ENCODE measurements at regions not wholly inside any gene's neighbourhood (a gene's known extent, or its start where the extent isn't known, plus 50 kb on each side); places are given as distances from the start of the nearest gene placed in this dataset.

GRCh38 chr3:104555728-104556127 is 811.0 kb upstream of the ALCAM start (continued):
- TF ChIP-seq, protein P1, sequence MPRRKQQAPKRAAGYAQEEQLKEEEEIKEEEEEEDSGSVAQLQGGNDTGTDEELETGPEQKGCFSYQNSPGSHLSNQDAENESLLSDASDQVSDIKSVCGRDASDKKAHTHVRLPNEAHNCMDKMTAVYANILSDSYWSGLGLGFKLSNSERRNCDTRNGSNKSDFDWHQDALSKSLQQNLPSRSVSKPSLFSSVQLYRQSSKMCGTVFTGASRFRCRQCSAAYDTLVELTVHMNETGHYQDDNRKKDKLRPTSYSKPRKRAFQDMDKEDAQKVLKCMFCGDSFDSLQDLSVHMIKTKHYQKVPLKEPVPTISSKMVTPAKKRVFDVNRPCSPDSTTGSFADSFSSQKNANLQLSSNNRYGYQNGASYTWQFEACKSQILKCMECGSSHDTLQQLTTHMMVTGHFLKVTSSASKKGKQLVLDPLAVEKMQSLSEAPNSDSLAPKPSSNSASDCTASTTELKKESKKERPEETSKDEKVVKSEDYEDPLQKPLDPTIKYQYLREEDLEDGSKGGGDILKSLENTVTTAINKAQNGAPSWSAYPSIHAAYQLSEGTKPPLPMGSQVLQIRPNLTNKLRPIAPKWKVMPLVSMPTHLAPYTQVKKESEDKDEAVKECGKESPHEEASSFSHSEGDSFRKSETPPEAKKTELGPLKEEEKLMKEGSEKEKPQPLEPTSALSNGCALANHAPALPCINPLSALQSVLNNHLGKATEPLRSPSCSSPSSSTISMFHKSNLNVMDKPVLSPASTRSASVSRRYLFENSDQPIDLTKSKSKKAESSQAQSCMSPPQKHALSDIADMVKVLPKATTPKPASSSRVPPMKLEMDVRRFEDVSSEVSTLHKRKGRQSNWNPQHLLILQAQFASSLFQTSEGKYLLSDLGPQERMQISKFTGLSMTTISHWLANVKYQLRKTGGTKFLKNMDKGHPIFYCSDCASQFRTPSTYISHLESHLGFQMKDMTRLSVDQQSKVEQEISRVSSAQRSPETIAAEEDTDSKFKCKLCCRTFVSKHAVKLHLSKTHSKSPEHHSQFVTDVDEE (CRISPR knock-in tag; IDR thresholded peaks at IDR 0.05) = no peak

DNA sequence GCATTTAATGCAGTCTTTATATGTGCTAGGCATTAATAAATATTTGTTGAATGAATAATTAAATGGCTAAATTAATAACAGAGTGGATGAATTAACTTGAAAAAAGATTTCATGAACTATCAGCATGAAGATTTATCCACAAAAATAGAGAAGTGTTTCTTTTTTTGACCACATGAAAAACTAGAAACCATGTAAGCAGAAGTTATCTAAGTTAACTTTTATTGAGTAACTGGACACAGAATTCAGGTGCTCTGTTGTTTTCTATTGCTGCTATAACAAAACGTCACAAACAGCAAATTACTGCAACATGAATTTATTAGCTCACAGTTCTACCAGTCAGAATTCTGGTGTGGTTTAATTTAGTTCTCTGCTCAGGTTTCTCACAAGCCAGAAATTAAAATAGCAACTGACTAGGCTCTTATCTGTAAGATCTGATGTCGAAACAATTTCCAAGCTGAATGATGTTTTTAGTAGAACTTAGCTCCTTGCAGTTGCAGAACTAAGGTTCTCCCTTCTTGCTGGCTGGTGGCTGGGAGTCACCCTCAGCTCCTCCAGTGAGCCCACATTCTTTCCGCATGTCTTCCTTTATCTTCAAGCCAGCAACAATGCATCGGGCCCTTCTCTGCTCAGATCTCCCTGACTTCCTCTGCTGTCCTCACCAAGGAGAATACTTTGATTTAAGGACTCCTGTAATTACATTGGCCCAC is 810.2 kb upstream of the ALCAM start:
- no peak for TF ChIP-seq SNAI2 (CRISPR knock-in tag; IDR thresholded peaks at IDR 0.05)
- no peak for TF ChIP-seq TOX (CRISPR knock-in tag; IDR thresholded peaks at IDR 0.05; ENCODE audit: borderline replicate concordance)
- TF ChIP-seq ISL1 (CRISPR knock-in tag; IDR thresholded peaks at IDR 0.05) = 0 out of 2 replicates have a peak, but pooled peaks have one; percentile 11
- no peak for TF ChIP-seq ZNF8 (CRISPR knock-in tag; IDR thresholded peaks at IDR 0.05)
- TF ChIP-seq, protein P2, sequence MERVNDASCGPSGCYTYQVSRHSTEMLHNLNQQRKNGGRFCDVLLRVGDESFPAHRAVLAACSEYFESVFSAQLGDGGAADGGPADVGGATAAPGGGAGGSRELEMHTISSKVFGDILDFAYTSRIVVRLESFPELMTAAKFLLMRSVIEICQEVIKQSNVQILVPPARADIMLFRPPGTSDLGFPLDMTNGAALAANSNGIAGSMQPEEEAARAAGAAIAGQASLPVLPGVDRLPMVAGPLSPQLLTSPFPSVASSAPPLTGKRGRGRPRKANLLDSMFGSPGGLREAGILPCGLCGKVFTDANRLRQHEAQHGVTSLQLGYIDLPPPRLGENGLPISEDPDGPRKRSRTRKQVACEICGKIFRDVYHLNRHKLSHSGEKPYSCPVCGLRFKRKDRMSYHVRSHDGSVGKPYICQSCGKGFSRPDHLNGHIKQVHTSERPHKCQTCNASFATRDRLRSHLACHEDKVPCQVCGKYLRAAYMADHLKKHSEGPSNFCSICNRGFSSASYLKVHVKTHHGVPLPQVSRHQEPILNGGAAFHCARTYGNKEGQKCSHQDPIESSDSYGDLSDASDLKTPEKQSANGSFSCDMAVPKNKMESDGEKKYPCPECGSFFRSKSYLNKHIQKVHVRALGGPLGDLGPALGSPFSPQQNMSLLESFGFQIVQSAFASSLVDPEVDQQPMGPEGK (CRISPR knock-in tag; IDR thresholded peaks at IDR 0.05; ENCODE audit: borderline replicate concordance) = no peak
- no peak for TF ChIP-seq ZNF565 (CRISPR knock-in tag; conservative IDR thresholded peaks at IDR 0.05; ENCODE audit: low read depth)
- ATAC-seq = peak; percentile 80

GRCh38 chr3:104561324-104561723 is 805.4 kb upstream of the ALCAM start:
- TF ChIP-seq, protein P3, sequence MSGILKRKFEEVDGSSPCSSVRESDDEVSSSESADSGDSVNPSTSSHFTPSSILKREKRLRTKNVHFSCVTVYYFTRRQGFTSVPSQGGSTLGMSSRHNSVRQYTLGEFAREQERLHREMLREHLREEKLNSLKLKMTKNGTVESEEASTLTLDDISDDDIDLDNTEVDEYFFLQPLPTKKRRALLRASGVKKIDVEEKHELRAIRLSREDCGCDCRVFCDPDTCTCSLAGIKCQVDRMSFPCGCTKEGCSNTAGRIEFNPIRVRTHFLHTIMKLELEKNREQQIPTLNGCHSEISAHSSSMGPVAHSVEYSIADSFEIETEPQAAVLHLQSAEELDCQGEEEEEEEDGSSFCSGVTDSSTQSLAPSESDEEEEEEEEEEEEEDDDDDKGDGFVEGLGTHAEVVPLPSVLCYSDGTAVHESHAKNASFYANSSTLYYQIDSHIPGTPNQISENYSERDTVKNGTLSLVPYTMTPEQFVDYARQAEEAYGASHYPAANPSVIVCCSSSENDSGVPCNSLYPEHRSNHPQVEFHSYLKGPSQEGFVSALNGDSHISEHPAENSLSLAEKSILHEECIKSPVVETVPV (CRISPR knock-in tag; IDR thresholded peaks at IDR 0.05) = no peak
- TF ChIP-seq OSR1 (CRISPR knock-in tag; IDR thresholded peaks at IDR 0.05) (no peak), ZC3H10 (CRISPR knock-in tag; IDR thresholded peaks at IDR 0.05) (no peak), RARB (CRISPR knock-in tag; IDR thresholded peaks at IDR 0.05) (no peak), TOX (CRISPR knock-in tag; IDR thresholded peaks at IDR 0.05; ENCODE audit: borderline replicate concordance) (no peak), ISL1 (CRISPR knock-in tag; IDR thresholded peaks at IDR 0.05) (no peak), SNAI2 (CRISPR knock-in tag; IDR thresholded peaks at IDR 0.05) (no peak), ZNF8 (CRISPR knock-in tag; IDR thresholded peaks at IDR 0.05) (no peak), PPARA (CRISPR knock-in tag; IDR thresholded peaks at IDR 0.05; ENCODE audit: borderline replicate concordance) (no peak), BACH2 (CRISPR knock-in tag; IDR thresholded peaks at IDR 0.05; ENCODE audit: borderline replicate concordance) (no peak), CSDC2 (CRISPR knock-in tag; IDR thresholded peaks at IDR 0.05) (no peak), ZFP30 (CRISPR knock-in tag; IDR thresholded peaks at IDR 0.05) (no peak), ZNF565 (CRISPR knock-in tag; conservative IDR thresholded peaks at IDR 0.05; ENCODE audit: low read depth) (no peak), TCF4 (CRISPR knock-in tag; IDR thresholded peaks at IDR 0.05; ENCODE audit: borderline replicate concordance) (no peak), ZFP3 (CRISPR knock-in tag; IDR thresholded peaks at IDR 0.05) (no peak), ESRRG (CRISPR knock-in tag; IDR thresholded peaks at IDR 0.05) (no peak)
- TF ChIP-seq, protein P4, sequence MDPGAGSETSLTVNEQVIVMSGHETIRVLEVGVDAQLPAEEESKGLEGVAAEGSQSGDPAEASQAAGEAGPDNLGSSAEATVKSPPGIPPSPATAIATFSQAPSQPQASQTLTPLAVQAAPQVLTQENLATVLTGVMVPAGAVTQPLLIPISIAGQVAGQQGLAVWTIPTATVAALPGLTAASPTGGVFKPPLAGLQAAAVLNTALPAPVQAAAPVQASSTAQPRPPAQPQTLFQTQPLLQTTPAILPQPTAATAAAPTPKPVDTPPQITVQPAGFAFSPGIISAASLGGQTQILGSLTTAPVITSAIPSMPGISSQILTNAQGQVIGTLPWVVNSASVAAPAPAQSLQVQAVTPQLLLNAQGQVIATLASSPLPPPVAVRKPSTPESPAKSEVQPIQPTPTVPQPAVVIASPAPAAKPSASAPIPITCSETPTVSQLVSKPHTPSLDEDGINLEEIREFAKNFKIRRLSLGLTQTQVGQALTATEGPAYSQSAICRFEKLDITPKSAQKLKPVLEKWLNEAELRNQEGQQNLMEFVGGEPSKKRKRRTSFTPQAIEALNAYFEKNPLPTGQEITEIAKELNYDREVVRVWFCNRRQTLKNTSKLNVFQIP (CRISPR knock-in tag; IDR thresholded peaks at IDR 0.05; ENCODE audit: borderline replicate concordance, low read depth) = no peak
- TF ChIP-seq, protein P1 (CRISPR knock-in tag; IDR thresholded peaks at IDR 0.05) = no peak
- TF ChIP-seq, protein P2 (CRISPR knock-in tag; IDR thresholded peaks at IDR 0.05; ENCODE audit: borderline replicate concordance) = no peak
- TF ChIP-seq, protein P5, sequence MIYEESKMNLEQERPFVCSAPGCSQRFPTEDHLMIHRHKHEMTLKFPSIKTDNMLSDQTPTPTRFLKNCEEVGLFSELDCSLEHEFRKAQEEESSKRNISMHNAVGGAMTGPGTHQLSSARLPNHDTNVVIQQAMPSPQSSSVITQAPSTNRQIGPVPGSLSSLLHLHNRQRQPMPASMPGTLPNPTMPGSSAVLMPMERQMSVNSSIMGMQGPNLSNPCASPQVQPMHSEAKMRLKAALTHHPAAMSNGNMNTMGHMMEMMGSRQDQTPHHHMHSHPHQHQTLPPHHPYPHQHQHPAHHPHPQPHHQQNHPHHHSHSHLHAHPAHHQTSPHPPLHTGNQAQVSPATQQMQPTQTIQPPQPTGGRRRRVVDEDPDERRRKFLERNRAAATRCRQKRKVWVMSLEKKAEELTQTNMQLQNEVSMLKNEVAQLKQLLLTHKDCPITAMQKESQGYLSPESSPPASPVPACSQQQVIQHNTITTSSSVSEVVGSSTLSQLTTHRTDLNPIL (CRISPR knock-in tag; IDR thresholded peaks at IDR 0.05; ENCODE audit: low read depth) = no peak
- ATAC-seq = no peak
